HG02840 (cell line): ENCODE measurements at regions not wholly inside any gene's neighbourhood (a gene's known extent, or its start where the extent isn't known, plus 50 kb on each side); places are given as distances from the start of the nearest gene placed in this dataset.

ENCODE experiments used
- ATAC-seq: cut with Tn5 transposase; IDR thresholded peaks from one replicate; pipeline ENCODE4 v1.9.1; 2021; ENCODE audit warnings: mild to moderate bottlenecking, moderate library complexity, moderate number of reproducible peaks; ENCODE audit not compliant: unreplicated experiment, low FRiP score

GRCh38 chr2:8172661-8173060 is 509.2 kb upstream of the ID2 start:
- no peak for ATAC-seq

GRCh38 chr2:8174641-8175257 is 507.1 kb upstream of the ID2 start:
- ATAC-seq, result no peak

GRCh38 chr2:8176887-8177286 is 505.0 kb upstream of the ID2 start:
- no peak for ATAC-seq

GRCh38 chr2:8177566-8177965 is 504.3 kb upstream of the ID2 start:
- no peak for ATAC-seq

GRCh38 chr2:8178911-8179310 is 502.9 kb upstream of the ID2 start:
- ATAC-seq, result no peak

GRCh38 chr2:8189316-8189715 is 492.5 kb upstream of the ID2 start:
- no peak for ATAC-seq

- no peak for ATAC-seq
Measured at GRCh38 chr2:8190279-8190678, 491.6 kb upstream of the ID2 start.

- no peak for ATAC-seq
Measured at GRCh38 chr2:8191427-8191826, 490.4 kb upstream of the ID2 start.

- ATAC-seq, result no peak
Measured at GRCh38 chr2:8193146-8193545, 488.7 kb upstream of the ID2 start.

- no peak for ATAC-seq
Measured at GRCh38 chr2:8193686-8194615, 487.9 kb upstream of the ID2 start.

GRCh38 chr2:8195784-8196183 is 486.1 kb upstream of the ID2 start:
- ATAC-seq, result no peak

GRCh38 chr2:8196316-8196715 is 485.5 kb upstream of the ID2 start:
- no peak for ATAC-seq

- no peak for ATAC-seq
Measured at GRCh38 chr2:8197101-8197500, 484.8 kb upstream of the ID2 start.

- no peak for ATAC-seq
Measured at GRCh38 chr2:8197825-8198224, 484.0 kb upstream of the ID2 start.

- ATAC-seq, result no peak
Measured at GRCh38 chr2:8198766-8199382, 483.0 kb upstream of the ID2 start.

GRCh38 chr2:8202132-8202531 is 479.7 kb upstream of the ID2 start:
- ATAC-seq, result no peak

GRCh38 chr2:8203364-8203763 is 478.5 kb upstream of the ID2 start:
- ATAC-seq, result no peak

- ATAC-seq, result no peak
Measured at GRCh38 chr2:8204711-8205110, 477.1 kb upstream of the ID2 start.

- no peak for ATAC-seq
Measured at GRCh38 chr2:8209494-8209893, 472.4 kb upstream of the ID2 start.

GRCh38 chr2:8211384-8211783 is 470.5 kb upstream of the ID2 start:
- ATAC-seq, result no peak

GRCh38 chr2:8212239-8212638 is 469.6 kb upstream of the ID2 start:
- ATAC-seq, result no peak
